ENCODE measurements at regions not wholly inside any gene's neighbourhood (a gene's known extent, or its start where the extent isn't known, plus 50 kb on each side); places are given as distances from the start of the nearest gene placed in this dataset.

GRCh38 chr10:128823201-128823600, 643.8 kb upstream of the MGMT start:
- ATAC-seq (no peak), DNase-seq (ENCODE audit: low read depth, low spot score) (no peak)
- POLR2A ChIA-PET, result no interaction called here
- H3K79me2 ChIP-seq (ENCODE audit: insufficient read depth, low read length), result no peaks in the 10 kb centered on the region
- RAD21 ChIA-PET (ENCODE audit: low non-redundant PET in 1 of 2, low total read pairs in 2 of 2, uncharacterized antibody in 2 of 2, unreplicated experiment in 2 of 2), result no interaction called here
- H3K4me3 ChIP-seq (replicated peaks in 1 of 2; ENCODE audit: low read depth in 1 of 2, low read length in 2 of 2), result no peak overlapping the region
- TF ChIP-seq YY1 (IDR thresholded peaks at IDR 0.05; ENCODE audit: extremely low read depth, insufficient replicate concordance, low read depth, low read length) (no peak), POLR2AphosphoS5 (IDR thresholded peaks at IDR 0.05; ENCODE audit: low read depth, low read length) (no peak), MAX (IDR thresholded peaks at IDR 0.05) (no peak), ZFX (IDR thresholded peaks at IDR 0.05) (no peak), RAD21 (IDR thresholded peaks at IDR 0.05; ENCODE audit: low read depth) (no peak), CBX3 (IDR thresholded peaks at IDR 0.05; ENCODE audit: low read depth) (no peak), CEBPB (IDR thresholded peaks at IDR 0.05; ENCODE audit: low read depth) (no peak), ATF3 (IDR thresholded peaks at IDR 0.05) (no peak), ZNF274 (IDR thresholded peaks at IDR 0.05; ENCODE audit: low read depth, low read length) (no peak), EGR1 (IDR thresholded peaks at IDR 0.05; ENCODE audit: low read depth) (no peak), EZH2 (IDR thresholded peaks at IDR 0.05) (no peak), SP1 (IDR thresholded peaks at IDR 0.05; ENCODE audit: low read depth) (no peak), SIN3A (IDR thresholded peaks at IDR 0.05; ENCODE audit: low read depth) (no peak), TCF7L2 (IDR thresholded peaks at IDR 0.05; ENCODE audit: borderline replicate concordance, extremely low read depth, insufficient read depth, insufficient read length) (no peak), POLR2A (IDR thresholded peaks at IDR 0.05; ENCODE audit: borderline replicate concordance, extremely low read depth, insufficient read depth, insufficient read length) (no peak)
- H4K20me1 ChIP-seq (ENCODE audit: insufficient read depth), result no peaks in the 10 kb centered on the region
- H3K36me3 ChIP-seq (ENCODE audit: control insufficient read depth in 1 of 2, insufficient read depth in 2 of 2, low read length in 2 of 2), result no peaks in the 10 kb centered on the region
- H2AFZ ChIP-seq (ENCODE audit: low read depth, low read length, poor library complexity, severe bottlenecking), result no peak overlapping the region
- H3K27ac ChIP-seq (ENCODE audit: low read depth, low read length), result no peak overlapping the region
- no peak overlapping the region for H3K9ac ChIP-seq (ENCODE audit: low read length)
- intact Hi-C loops (cut with micrococcal nuclease), result no loop called here
- H3K27me3 ChIP-seq (ENCODE audit: insufficient read depth, low read length), result peaks cover 19% of the 10 kb centered on the region
- H3K4me2 ChIP-seq (ENCODE audit: low read length), result no peak overlapping the region
- no peaks in the 10 kb centered on the region for H3K4me1 ChIP-seq (ENCODE audit: control insufficient read depth in 1 of 2, insufficient read depth in 2 of 2, low read length in 2 of 2)
- CTCF ChIA-PET, result no interaction called here
- no peaks in the 10 kb centered on the region for H3K9me2 ChIP-seq (ENCODE audit: insufficient read depth)
- H3K9me3 ChIP-seq (ENCODE audit: control insufficient read depth in 1 of 2, insufficient read depth in 1 of 2, low read depth in 1 of 2, low read length in 2 of 2), result no peaks in the 10 kb centered on the region
- no TSS peak for BruUV-seq (replicated peaks)
